GM18909 (cell line): ENCODE measurements at regions not wholly inside any gene's neighbourhood (a gene's known extent, or its start where the extent isn't known, plus 50 kb on each side); places are given as distances from the start of the nearest gene placed in this dataset.
A peak's percentile ranks its signal among the peaks of the same experiment; 100 is the strongest.
"Not testable (repeated sequence)": the region's sequence is repeated elsewhere in the genome, so short reads cannot be mapped to it uniquely, and the experiment has no call there.

Source experiments
- ATAC-seq: cut with Tn5 transposase; IDR thresholded peaks from one replicate; pipeline ENCODE4 v1.9.1; 2021; ENCODE audit warnings: mild to moderate bottlenecking; ENCODE audit not compliant: unreplicated experiment, poor library complexity

- no peak for ATAC-seq
These were observed 492.3 kb upstream of the LCORL start for GRCh38 chr4:18513861-18514260.

- ATAC-seq = no peak
These were observed 491.2 kb upstream of the LCORL start for GRCh38 chr4:18512718-18513117.

- no peak for ATAC-seq
These were observed 490.2 kb upstream of the LCORL start for GRCh38 chr4:18511727-18512126.

- no peak for ATAC-seq
These were observed 487.2 kb upstream of the LCORL start for GRCh38 chr4:18508786-18509185.

GRCh38 chr4:18480928-18481327 is 459.4 kb upstream of the LCORL start:
- ATAC-seq = no peak

- ATAC-seq = no peak
These were observed 458.8 kb upstream of the LCORL start for GRCh38 chr4:18480342-18480741.

GRCh38 chr4:18479825-18480224 is 458.3 kb upstream of the LCORL start:
- ATAC-seq = no peak

GRCh38 chr4:18463987-18464559 is 442.5 kb upstream of the LCORL start:
- ATAC-seq = no peak

- no peak for ATAC-seq
These were observed 436.9 kb upstream of the LCORL start for GRCh38 chr4:18458465-18458864.

- ATAC-seq = no peak
These were observed 432.8 kb upstream of the LCORL start for GRCh38 chr4:18454349-18454748.

GRCh38 chr4:18445110-18445509 is 423.6 kb upstream of the LCORL start:
- no peak for ATAC-seq

GRCh38 chr4:18444206-18444605 is 422.7 kb upstream of the LCORL start:
- no peak for ATAC-seq

- no peak for ATAC-seq
These were observed 421.4 kb upstream of the LCORL start for GRCh38 chr4:18442957-18443356.

GRCh38 chr4:18441676-18442075 is 420.1 kb upstream of the LCORL start:
- ATAC-seq = no peak

GRCh38 chr4:18441203-18441590 is 419.6 kb upstream of the LCORL start:
- no peak for ATAC-seq

GRCh38 chr4:18440527-18441202 is 419.1 kb upstream of the LCORL start:
- ATAC-seq = no peak

- no peak for ATAC-seq
These were observed 417.8 kb upstream of the LCORL start for GRCh38 chr4:18439311-18439710.

GRCh38 chr4:18435781-18436180 is 414.2 kb upstream of the LCORL start:
- no peak for ATAC-seq

GRCh38 chr4:18422685-18423084 is 401.1 kb upstream of the LCORL start:
- ATAC-seq = no peak

- ATAC-seq = no peak
These were observed 400.0 kb upstream of the LCORL start for GRCh38 chr4:18421519-18421918.

GRCh38 chr4:18419780-18420179 is 398.2 kb upstream of the LCORL start:
- ATAC-seq = peak; percentile 72

GRCh38 chr4:18418195-18418898 is 396.8 kb upstream of the LCORL start:
- ATAC-seq = not testable (repeated sequence)
